ENCODE measurements at regions not wholly inside any gene's neighbourhood (a gene's known extent, or its start where the extent isn't known, plus 50 kb on each side); places are given as distances from the start of the nearest gene placed in this dataset.
A peak's percentile ranks its signal among the peaks of the same experiment; 100 is the strongest.

GRCh38 chr13:29684441-29684840 lies 89.0 kb upstream of the SLC7A1 start:
- H3K79me2 ChIP-seq (ENCODE audit: control insufficient read depth, insufficient read depth, low read length): no peaks in the 10 kb centered on the region
- H3K4me1 ChIP-seq (ENCODE audit: control insufficient read depth, extremely low read depth, insufficient read depth, low read length): no peaks in the 10 kb centered on the region
- FAIRE-seq: no peak
- no peaks in the 10 kb centered on the region for H4K20me1 ChIP-seq (replicated peaks; ENCODE audit: control insufficient read depth, extremely low read depth, insufficient read depth, low read length)
- no peaks in the 10 kb centered on the region for H3K9me1 ChIP-seq (replicated peaks; ENCODE audit: control insufficient read depth, extremely low read depth, insufficient read depth, low read length)
- dilution Hi-C loops (cut with MboI; ENCODE audit: extremely low pct_ligation_motif_present, low sequenced_read_pairs) (no loop called here), intact Hi-C loops (cut with micrococcal nuclease) (no loop called here)
- no peak overlapping the region for H3K4me3 ChIP-seq (replicated peaks in 1 of 3; ENCODE audit: insufficient read depth in 1 of 3, low read depth in 1 of 3, low read length in 3 of 3)
- POLR2A ChIA-PET: no interaction called here
- H3K36me3 ChIP-seq (ENCODE audit: control insufficient read depth in 2 of 2, extremely low read depth in 1 of 2, insufficient read depth in 2 of 2, low read length in 2 of 2): no peaks in the 10 kb centered on the region
- peak; percentile 62 for TF ChIP-seq FOS (IDR thresholded peaks at IDR 0.05; ENCODE audit: borderline replicate concordance, insufficient read depth, low read length)
- TF ChIP-seq EZH2 (IDR thresholded peaks at IDR 0.05; ENCODE audit: borderline replicate concordance, low read depth, low read length, severe bottlenecking): no peak
- no peak overlapping the region for H3K4me2 ChIP-seq (ENCODE audit: insufficient read depth, low read length)
- CTCF ChIA-PET: no interaction called here
- no peak overlapping the region for H2AFZ ChIP-seq (ENCODE audit: low read depth, low read length)
- DNase-seq (ENCODE audit: low read depth, low spot score): no peak
- no TSS peak for BruUV-seq (replicated peaks)
- peaks cover 8 to 13% of the 10 kb centered on the region in 2 experiments for H3K27me3 ChIP-seq (ENCODE audit: control insufficient read depth in 2 of 2, insufficient read depth in 2 of 2, low read length in 2 of 2)
- no peak overlapping the region for H3K27ac ChIP-seq (ENCODE audit: insufficient read depth, low read depth, low read length)
- H3K9me3 ChIP-seq (replicated peaks; ENCODE audit: control insufficient read depth, insufficient read depth, low read length): no peaks in the 10 kb centered on the region
- no peak overlapping the region for H3K9ac ChIP-seq (replicated peaks; ENCODE audit: extremely low read depth, insufficient read depth, low read length)

- no peaks in the 10 kb centered on the region for H3K36me3 ChIP-seq (ENCODE audit: control insufficient read depth in 2 of 2, extremely low read depth in 1 of 2, insufficient read depth in 2 of 2, low read length in 2 of 2)
- dilution Hi-C loops (cut with MboI; ENCODE audit: extremely low pct_ligation_motif_present, low sequenced_read_pairs) (no loop called here), intact Hi-C loops (cut with micrococcal nuclease) (no loop called here)
- H3K9me3 ChIP-seq (replicated peaks; ENCODE audit: control insufficient read depth, insufficient read depth, low read length): no peaks in the 10 kb centered on the region
- no peak overlapping the region for H3K4me3 ChIP-seq (replicated peaks in 1 of 3; ENCODE audit: insufficient read depth in 1 of 3, low read depth in 1 of 3, low read length in 3 of 3)
- no peak overlapping the region for H3K27ac ChIP-seq (ENCODE audit: insufficient read depth, low read depth, low read length)
- FAIRE-seq (no peak), DNase-seq (ENCODE audit: low read depth, low spot score) (no peak)
- no peaks in the 10 kb centered on the region for H3K79me2 ChIP-seq (ENCODE audit: control insufficient read depth, insufficient read depth, low read length)
- no peak overlapping the region for H3K9ac ChIP-seq (replicated peaks; ENCODE audit: extremely low read depth, insufficient read depth, low read length)
- ChIA-PET POLR2A (no interaction called here), CTCF (interaction anchor here (0.9 kb wide), 2 partner anchors 20 to 175 kb away, joined by 3 read pairs; no protein-coding TSS in a partner anchor)
- H3K4me1 ChIP-seq (ENCODE audit: control insufficient read depth, extremely low read depth, insufficient read depth, low read length): no peaks in the 10 kb centered on the region
- H3K4me2 ChIP-seq (ENCODE audit: insufficient read depth, low read length): no peak overlapping the region
- no peaks in the 10 kb centered on the region for H4K20me1 ChIP-seq (replicated peaks; ENCODE audit: control insufficient read depth, extremely low read depth, insufficient read depth, low read length)
- H2AFZ ChIP-seq (ENCODE audit: low read depth, low read length): no peak overlapping the region
- no peaks in the 10 kb centered on the region for H3K9me1 ChIP-seq (replicated peaks; ENCODE audit: control insufficient read depth, extremely low read depth, insufficient read depth, low read length)
- H3K27me3 ChIP-seq (ENCODE audit: control insufficient read depth in 2 of 2, insufficient read depth in 2 of 2, low read length in 2 of 2): peaks cover 8 to 11% of the 10 kb centered on the region in 2 experiments
- no TSS peak for BruUV-seq (replicated peaks)
- TF ChIP-seq JUN (IDR thresholded peaks at IDR 0.05; ENCODE audit: borderline replicate concordance, insufficient read depth, insufficient read length, low read depth) (no peak), FOS (IDR thresholded peaks at IDR 0.05; ENCODE audit: borderline replicate concordance, insufficient read depth, low read length) (no peak), GATA2 (IDR thresholded peaks at IDR 0.05; ENCODE audit: insufficient read depth, insufficient read length, low read depth, low read length) (no peak), EZH2 (IDR thresholded peaks at IDR 0.05; ENCODE audit: borderline replicate concordance, low read depth, low read length, severe bottlenecking) (no peak), MAX (IDR thresholded peaks at IDR 0.05; ENCODE audit: insufficient read depth, insufficient read length) (no peak)
Measured at GRCh38 chr13:29683041-29683440, 87.6 kb upstream of the SLC7A1 start.
